IPS-20b (cell line): ENCODE measurements at regions not wholly inside any gene's neighbourhood (a gene's known extent, or its start where the extent isn't known, plus 50 kb on each side); places are given as distances from the start of the nearest gene placed in this dataset.
"Not testable (repeated sequence)": the region's sequence is repeated elsewhere in the genome, so short reads cannot be mapped to it uniquely, and the experiment has no call there.

Experiments used
- H3K27ac ChIP-seq: one replicate; pipeline ENCODE4 v1.5.1; 2013; ENCODE audit warnings: low read length
- H3K27me3 ChIP-seq: 2 replicates; pipeline ENCODE4 v1.6.1; 2013; ENCODE audit warnings: mild to moderate bottlenecking, low read length, inconsistent platforms; ENCODE audit not compliant: insufficient read depth
- H3K36me3 ChIP-seq: 2 replicates; pipeline ENCODE4 v1.6.1; 2013; ENCODE audit warnings: low read depth, mild to moderate bottlenecking, inconsistent platforms, low read length, moderate library complexity; ENCODE audit not compliant: insufficient read depth
- H3K4me1 ChIP-seq: 2 replicates; pipeline ENCODE4 v1.6.1; 2013; ENCODE audit warnings: mild to moderate bottlenecking, control low read depth, inconsistent platforms, low read length, moderate library complexity; ENCODE audit not compliant: insufficient read depth
- H3K4me3 ChIP-seq: 2 replicates; pipeline ENCODE4 v1.5.1; 2013; ENCODE audit warnings: mild to moderate bottlenecking, low read length, inconsistent platforms
- H3K9ac ChIP-seq: 2 replicates; pipeline ENCODE4 v1.6.1; 2013; ENCODE audit warnings: low read depth, mild to moderate bottlenecking, inconsistent platforms, low read length, moderate library complexity
- H3K9me3 ChIP-seq: 2 replicates; pipeline ENCODE4 v1.6.1; 2013; ENCODE audit warnings: mild to moderate bottlenecking, low read depth, low read length, inconsistent platforms; ENCODE audit not compliant: insufficient read depth

- no peaks in the 10 kb centered on the region for H3K27me3 ChIP-seq
- no peak overlapping the region for H3K9ac ChIP-seq
- no peaks in the 10 kb centered on the region for H3K36me3 ChIP-seq
- no peak overlapping the region for H3K27ac ChIP-seq
- no peak overlapping the region for H3K4me3 ChIP-seq
- H3K4me1 ChIP-seq: no peaks in the 10 kb centered on the region
- no peaks in the 10 kb centered on the region for H3K9me3 ChIP-seq
Observed at GRCh38 chr4:125191232-125191631, 123.5 kb upstream of the FAT4 start.

- Histone ChIP-seq H3K36me3 (no peaks in the 10 kb centered on the region), H3K9ac (no peak overlapping the region), H3K27me3 (no peaks in the 10 kb centered on the region), H3K4me1 (no peaks in the 10 kb centered on the region), H3K4me3 (no peak overlapping the region), H3K27ac (no peak overlapping the region), H3K9me3 (no peaks in the 10 kb centered on the region)
Observed at GRCh38 chr4:125187226-125188176, 127.3 kb upstream of the FAT4 start.

GRCh38 chr4:125184116-125184515, 130.6 kb upstream of the FAT4 start:
- H3K36me3 ChIP-seq: no peaks in the 10 kb centered on the region
- no peaks in the 10 kb centered on the region for H3K4me1 ChIP-seq
- H3K9me3 ChIP-seq: no peaks in the 10 kb centered on the region
- H3K27ac ChIP-seq: no peak overlapping the region
- H3K27me3 ChIP-seq: no peaks in the 10 kb centered on the region
- no peak overlapping the region for H3K4me3 ChIP-seq
- H3K9ac ChIP-seq: no peak overlapping the region

- Histone ChIP-seq H3K36me3 (no peaks in the 10 kb centered on the region), H3K27ac (no peak overlapping the region), H3K9me3 (no peaks in the 10 kb centered on the region), H3K27me3 (no peaks in the 10 kb centered on the region), H3K9ac (no peak overlapping the region), H3K4me3 (no peak overlapping the region), H3K4me1 (no peaks in the 10 kb centered on the region)
Observed at GRCh38 chr4:125181804-125182203, 133.0 kb upstream of the FAT4 start.

- H3K27ac ChIP-seq: no peak overlapping the region
- no peak overlapping the region for H3K9ac ChIP-seq
- H3K4me1 ChIP-seq: no peaks in the 10 kb centered on the region
- H3K27me3 ChIP-seq: no peaks in the 10 kb centered on the region
- no peaks in the 10 kb centered on the region for H3K36me3 ChIP-seq
- no peak overlapping the region for H3K4me3 ChIP-seq
- no peaks in the 10 kb centered on the region for H3K9me3 ChIP-seq
Observed at GRCh38 chr4:125179727-125180126, 135.0 kb upstream of the FAT4 start.

- Histone ChIP-seq H3K9ac (no peak overlapping the region), H3K27me3 (no peaks in the 10 kb centered on the region), H3K4me3 (no peak overlapping the region), H3K9me3 (no peaks in the 10 kb centered on the region), H3K27ac (no peak overlapping the region), H3K36me3 (no peaks in the 10 kb centered on the region), H3K4me1 (no peaks in the 10 kb centered on the region)
Observed at GRCh38 chr4:125169192-125169591, 145.6 kb upstream of the FAT4 start.

GRCh38 chr4:125168531-125168930, 146.2 kb upstream of the FAT4 start:
- Histone ChIP-seq H3K4me1 (no peaks in the 10 kb centered on the region), H3K36me3 (no peaks in the 10 kb centered on the region), H3K27me3 (no peaks in the 10 kb centered on the region), H3K9ac (no peak overlapping the region), H3K27ac (no peak overlapping the region), H3K9me3 (no peaks in the 10 kb centered on the region), H3K4me3 (no peak overlapping the region)

GRCh38 chr4:125166012-125166411, 148.7 kb upstream of the FAT4 start:
- H3K9me3 ChIP-seq, H3K27ac ChIP-seq, H3K4me1 ChIP-seq, H3K36me3 ChIP-seq, H3K9ac ChIP-seq, H3K4me3 ChIP-seq, H3K27me3 ChIP-seq: not testable (repeated sequence)

GRCh38 chr4:125159001-125159400, 155.8 kb upstream of the FAT4 start:
- H3K4me3 ChIP-seq: no peak overlapping the region
- H3K9me3 ChIP-seq: no peaks in the 10 kb centered on the region
- H3K27ac ChIP-seq: no peak overlapping the region
- no peaks in the 10 kb centered on the region for H3K4me1 ChIP-seq
- H3K36me3 ChIP-seq: no peaks in the 10 kb centered on the region
- no peak overlapping the region for H3K9ac ChIP-seq
- H3K27me3 ChIP-seq: no peaks in the 10 kb centered on the region

- Histone ChIP-seq H3K27ac (no peak overlapping the region), H3K36me3 (no peaks in the 10 kb centered on the region), H3K4me1 (no peaks in the 10 kb centered on the region), H3K4me3 (no peak overlapping the region), H3K9me3 (no peaks in the 10 kb centered on the region), H3K27me3 (no peaks in the 10 kb centered on the region), H3K9ac (no peak overlapping the region)
Observed at GRCh38 chr4:125155251-125155650, 159.5 kb upstream of the FAT4 start.

- H3K36me3 ChIP-seq: no peaks in the 10 kb centered on the region
Observed at GRCh38 chr4:125140966-125141495, 173.7 kb upstream of the FAT4 start.

GRCh38 chr4:125135652-125136051, 179.1 kb upstream of the FAT4 start:
- H3K36me3 ChIP-seq: no peaks in the 10 kb centered on the region
- H3K4me3 ChIP-seq: no peak overlapping the region
- H3K9me3 ChIP-seq: no peaks in the 10 kb centered on the region
- H3K9ac ChIP-seq: no peak overlapping the region
- H3K27me3 ChIP-seq: no peaks in the 10 kb centered on the region
- H3K27ac ChIP-seq: no peak overlapping the region
- no peaks in the 10 kb centered on the region for H3K4me1 ChIP-seq

More at GRCh38 chr4:125140966-125141495, 173.7 kb upstream of the FAT4 start:
- H3K9ac ChIP-seq: no peak overlapping the region
- H3K4me3 ChIP-seq: no peak overlapping the region
- no peaks in the 10 kb centered on the region for H3K9me3 ChIP-seq
- no peaks in the 10 kb centered on the region for H3K4me1 ChIP-seq
- H3K27me3 ChIP-seq: no peaks in the 10 kb centered on the region
- no peak overlapping the region for H3K27ac ChIP-seq
